ENCODE measurements at regions not wholly inside any gene's neighbourhood (a gene's known extent, or its start where the extent isn't known, plus 50 kb on each side); places are given as distances from the start of the nearest gene placed in this dataset.
"Not testable (repeated sequence)": the region's sequence is repeated elsewhere in the genome, so short reads cannot be mapped to it uniquely, and the experiment has no call there.

GRCh38 chr3:75611724-75612460 lies 52.2 kb upstream of the FRG2C start:
- not testable (repeated sequence) for DNase-seq
